ENCODE measurements at regions not wholly inside any gene's neighbourhood (a gene's known extent, or its start where the extent isn't known, plus 50 kb on each side); places are given as distances from the start of the nearest gene placed in this dataset.

DNA sequence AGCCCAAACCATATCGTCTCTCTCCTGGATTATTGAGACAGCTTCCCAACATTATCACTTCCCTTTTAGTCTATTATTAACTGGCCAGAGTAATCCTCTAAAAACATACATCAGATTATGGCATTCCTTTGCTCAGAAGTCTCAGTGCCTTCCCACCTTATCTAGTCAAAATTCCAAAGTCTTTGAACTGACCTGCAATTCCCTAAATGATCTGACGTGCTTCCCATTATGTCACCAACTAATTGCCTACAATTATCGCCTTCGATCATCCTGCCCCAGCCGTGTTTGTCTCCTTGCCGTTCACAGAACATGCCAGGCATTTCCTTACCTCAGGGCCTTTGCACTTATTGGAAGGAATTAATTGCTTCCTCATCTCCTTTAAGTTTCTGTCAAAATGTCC, 332.4 kb downstream of the IRS1 start:
- TF ChIP-seq, protein P1, sequence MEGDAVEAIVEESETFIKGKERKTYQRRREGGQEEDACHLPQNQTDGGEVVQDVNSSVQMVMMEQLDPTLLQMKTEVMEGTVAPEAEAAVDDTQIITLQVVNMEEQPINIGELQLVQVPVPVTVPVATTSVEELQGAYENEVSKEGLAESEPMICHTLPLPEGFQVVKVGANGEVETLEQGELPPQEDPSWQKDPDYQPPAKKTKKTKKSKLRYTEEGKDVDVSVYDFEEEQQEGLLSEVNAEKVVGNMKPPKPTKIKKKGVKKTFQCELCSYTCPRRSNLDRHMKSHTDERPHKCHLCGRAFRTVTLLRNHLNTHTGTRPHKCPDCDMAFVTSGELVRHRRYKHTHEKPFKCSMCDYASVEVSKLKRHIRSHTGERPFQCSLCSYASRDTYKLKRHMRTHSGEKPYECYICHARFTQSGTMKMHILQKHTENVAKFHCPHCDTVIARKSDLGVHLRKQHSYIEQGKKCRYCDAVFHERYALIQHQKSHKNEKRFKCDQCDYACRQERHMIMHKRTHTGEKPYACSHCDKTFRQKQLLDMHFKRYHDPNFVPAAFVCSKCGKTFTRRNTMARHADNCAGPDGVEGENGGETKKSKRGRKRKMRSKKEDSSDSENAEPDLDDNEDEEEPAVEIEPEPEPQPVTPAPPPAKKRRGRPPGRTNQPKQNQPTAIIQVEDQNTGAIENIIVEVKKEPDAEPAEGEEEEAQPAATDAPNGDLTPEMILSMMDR (IDR thresholded peaks at IDR 0.05): no peak
- no peak for TF ChIP-seq HDAC2 (IDR thresholded peaks at IDR 0.05)
- TF ChIP-seq CHD4 (IDR thresholded peaks at IDR 0.05; ENCODE audit: borderline replicate concordance): no peak

Measured in A549 (cell line).